ENCODE measurements at regions not wholly inside any gene's neighbourhood (a gene's known extent, or its start where the extent isn't known, plus 50 kb on each side); places are given as distances from the start of the nearest gene placed in this dataset.

GRCh38 chrX:122092360-122092759 is 1045.0 kb downstream of the GLUD2 start:
- in situ Hi-C loops (cut with HindIII; ENCODE audit: low pct_unique_long_range_greater_than_20kb, low sequenced_read_pairs), result no loop called here
- ATAC-seq, result no peak
- no TSS peak for BruUV-seq (replicated peaks)

GRCh38 chrX:122092978-122093377 is 1045.6 kb downstream of the GLUD2 start:
- Histone ChIP-seq H3K36me3 (ENCODE audit: control insufficient read depth, insufficient read depth, low read length) (no peaks in the 10 kb centered on the region), H3K9me3 (ENCODE audit: control insufficient read depth, insufficient read depth, low read depth, low read length) (no peaks in the 10 kb centered on the region), H3K27ac (ENCODE audit: low read length) (no peak overlapping the region), H3K4me1 (ENCODE audit: control insufficient read depth, insufficient read depth, low read length) (no peaks in the 10 kb centered on the region), H3K27me3 (ENCODE audit: control insufficient read depth, insufficient read depth, low read length) (no peaks in the 10 kb centered on the region), H3K4me3 (ENCODE audit: low read depth in 2 of 2, low read length in 2 of 2) (no peak overlapping the region)
- ChIA-PET CTCF (no interaction called here), POLR2A (no interaction called here)
- in situ Hi-C loops (cut with HindIII; ENCODE audit: low pct_unique_long_range_greater_than_20kb, low sequenced_read_pairs), result no loop called here
- intact Hi-C loops (cut with micrococcal nuclease; ENCODE audit: unreplicated experiment), result no loop called here
- BruUV-seq (replicated peaks), result no TSS peak
- ATAC-seq (no peak), DNase-seq (ENCODE audit: low read depth, low spot score) (no peak)
- TF ChIP-seq CTCF (IDR thresholded peaks at IDR 0.05) (no peak), REST (IDR thresholded peaks at IDR 0.05; ENCODE audit: insufficient read depth in 1 of 2, low read depth in 2 of 2, low read length in 1 of 2) (no peak), POLR2AphosphoS5 (IDR thresholded peaks at IDR 0.05; ENCODE audit: low read depth, low read length) (no peak), SIN3A (IDR thresholded peaks at IDR 0.05; ENCODE audit: borderline replicate concordance, insufficient read depth, low read depth, low read length) (no peak), TCF7L2 (IDR thresholded peaks at IDR 0.05; ENCODE audit: low read depth, low read length) (no peak)

More at GRCh38 chrX:122092360-122092759, 1045.0 kb downstream of the GLUD2 start:
- no peak for DNase-seq (ENCODE audit: low read depth, low spot score)
- ChIA-PET POLR2A (no interaction called here), CTCF (no interaction called here)
- Histone ChIP-seq H3K27ac (ENCODE audit: low read length) (no peak overlapping the region), H3K4me3 (ENCODE audit: low read depth in 2 of 2, low read length in 2 of 2) (no peak overlapping the region), H3K4me1 (ENCODE audit: control insufficient read depth, insufficient read depth, low read length) (no peaks in the 10 kb centered on the region), H3K9me3 (ENCODE audit: control insufficient read depth, insufficient read depth, low read depth, low read length) (no peaks in the 10 kb centered on the region), H3K27me3 (ENCODE audit: control insufficient read depth, insufficient read depth, low read length) (no peaks in the 10 kb centered on the region), H3K36me3 (ENCODE audit: control insufficient read depth, insufficient read depth, low read length) (no peaks in the 10 kb centered on the region)
- TF ChIP-seq TCF7L2 (IDR thresholded peaks at IDR 0.05; ENCODE audit: low read depth, low read length) (no peak), REST (IDR thresholded peaks at IDR 0.05; ENCODE audit: insufficient read depth in 1 of 2, low read depth in 2 of 2, low read length in 1 of 2) (no peak), SIN3A (IDR thresholded peaks at IDR 0.05; ENCODE audit: borderline replicate concordance, insufficient read depth, low read depth, low read length) (no peak), POLR2AphosphoS5 (IDR thresholded peaks at IDR 0.05; ENCODE audit: low read depth, low read length) (no peak), CTCF (IDR thresholded peaks at IDR 0.05) (no peak)
- intact Hi-C loops (cut with micrococcal nuclease; ENCODE audit: unreplicated experiment), result no loop called here

Data from Panc1 (cell line).